ENCODE measurements at regions not wholly inside any gene's neighbourhood (a gene's known extent, or its start where the extent isn't known, plus 50 kb on each side); places are given as distances from the start of the nearest gene placed in this dataset.
"Not testable (repeated sequence)": the region's sequence is repeated elsewhere in the genome, so short reads cannot be mapped to it uniquely, and the experiment has no call there.

DNA sequence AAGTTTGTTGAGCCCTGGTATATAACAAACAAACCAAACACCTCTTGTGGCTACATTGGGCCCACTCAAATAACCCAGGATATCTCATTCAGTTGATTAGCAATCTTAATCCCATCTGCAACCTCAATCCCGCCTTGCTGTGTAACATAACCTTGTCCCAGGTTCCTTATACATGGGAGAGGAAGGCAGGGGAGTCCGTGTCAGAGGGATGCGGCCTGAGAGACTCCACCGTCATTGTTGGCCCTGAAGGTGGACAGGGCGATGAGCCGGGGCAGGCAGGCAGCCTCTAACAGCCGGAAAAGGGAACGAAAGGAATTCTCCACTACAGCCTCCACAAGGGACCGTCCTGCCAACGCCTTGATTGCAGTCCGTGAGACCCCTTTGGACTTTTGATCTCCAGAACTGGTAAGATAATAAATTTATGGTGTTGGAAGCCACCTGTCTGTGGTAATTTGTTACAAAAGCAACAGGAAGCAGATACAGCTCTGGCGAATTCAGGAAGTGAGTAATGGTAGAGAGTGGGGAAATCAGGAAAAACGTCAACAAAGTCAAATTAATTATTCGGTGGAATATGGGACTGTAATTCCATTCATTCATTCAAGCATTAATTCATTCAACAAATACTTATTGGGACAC is 124.5 kb upstream of the SALL4 start:
- intact Hi-C loops (cut with micrococcal nuclease): no loop called here

DNA sequence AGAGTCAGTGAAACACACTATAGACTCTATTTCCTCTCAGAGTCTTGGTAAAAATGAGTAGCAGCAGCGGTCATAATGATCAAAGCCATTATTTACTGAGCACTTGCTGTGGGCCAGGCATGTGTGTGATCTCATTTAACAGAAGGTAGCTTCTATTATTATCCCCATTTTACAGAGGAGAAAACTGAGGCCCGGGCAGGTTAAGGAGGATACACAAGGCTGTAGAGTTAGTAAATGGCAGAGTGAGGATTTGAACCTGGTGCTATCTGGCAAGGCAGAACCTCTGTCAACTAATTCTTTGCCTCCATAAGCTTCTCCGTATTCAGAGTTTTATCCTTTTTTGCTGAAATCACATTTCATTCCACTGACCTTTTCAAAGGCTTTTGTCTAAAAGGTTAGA is 122.2 kb upstream of the SALL4 start:
- intact Hi-C loops (cut with micrococcal nuclease): no loop called here

DNA sequence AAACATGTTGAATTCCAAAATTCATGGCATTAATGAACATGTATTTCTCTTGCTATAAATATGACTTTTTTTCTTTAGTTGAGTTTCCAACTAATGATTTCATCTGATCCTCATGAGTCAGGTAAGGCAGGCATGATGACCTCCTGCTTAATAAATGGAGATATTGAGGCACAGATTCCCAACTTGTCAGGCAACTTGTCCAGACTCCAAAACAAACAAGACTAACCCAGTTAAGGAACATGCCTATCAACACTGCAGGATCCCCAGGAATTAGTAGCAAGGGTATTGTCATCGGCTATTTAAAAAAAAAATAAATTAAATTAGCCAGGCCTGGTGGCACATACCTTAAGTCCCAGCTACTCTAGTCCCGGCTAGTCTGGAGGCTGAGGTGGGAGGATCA is 121.3 kb upstream of the SALL4 start:
- intact Hi-C loops (cut with micrococcal nuclease): no loop called here

DNA sequence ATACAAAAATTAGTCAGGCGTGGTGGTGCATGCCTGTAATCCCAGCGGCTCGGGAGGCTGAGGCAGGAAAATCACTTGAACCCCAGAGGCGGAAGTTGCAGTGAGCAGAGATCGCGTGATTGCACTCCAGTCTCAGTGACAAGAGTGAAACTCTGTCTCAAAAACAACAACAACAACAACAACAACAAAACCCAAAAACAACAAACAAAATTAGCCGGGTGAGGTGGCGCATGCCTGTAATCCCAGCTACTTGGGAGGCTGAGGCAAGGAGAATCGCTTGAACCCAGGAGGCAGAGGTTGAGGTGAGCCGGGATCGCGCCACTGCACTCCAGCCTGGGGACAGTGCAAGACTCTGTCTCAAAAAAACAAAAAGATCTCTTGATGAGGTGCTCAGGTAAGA is 120.5 kb upstream of the SALL4 start:
- intact Hi-C loops (cut with micrococcal nuclease): not testable (repeated sequence)

DNA sequence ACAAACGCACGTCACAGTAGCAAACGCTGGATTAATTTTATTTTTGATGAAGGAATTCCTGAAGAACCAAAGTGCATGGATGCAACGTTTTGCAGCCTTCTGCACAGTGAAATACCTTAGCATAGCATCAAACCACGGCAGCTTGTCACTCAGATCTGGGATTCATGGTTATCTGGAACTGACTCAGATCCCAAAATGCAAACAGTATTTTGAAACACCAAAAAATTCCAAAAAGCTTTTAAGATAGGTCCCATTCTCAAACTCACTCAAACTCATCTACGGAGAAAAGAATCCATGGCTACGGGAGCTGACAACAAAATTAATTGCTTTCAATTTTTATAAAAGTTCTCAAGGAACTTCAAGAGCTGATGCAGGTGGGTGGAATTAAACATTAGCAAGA is 116.2 kb upstream of the SALL4 start:
- intact Hi-C loops (cut with micrococcal nuclease): no loop called here

DNA sequence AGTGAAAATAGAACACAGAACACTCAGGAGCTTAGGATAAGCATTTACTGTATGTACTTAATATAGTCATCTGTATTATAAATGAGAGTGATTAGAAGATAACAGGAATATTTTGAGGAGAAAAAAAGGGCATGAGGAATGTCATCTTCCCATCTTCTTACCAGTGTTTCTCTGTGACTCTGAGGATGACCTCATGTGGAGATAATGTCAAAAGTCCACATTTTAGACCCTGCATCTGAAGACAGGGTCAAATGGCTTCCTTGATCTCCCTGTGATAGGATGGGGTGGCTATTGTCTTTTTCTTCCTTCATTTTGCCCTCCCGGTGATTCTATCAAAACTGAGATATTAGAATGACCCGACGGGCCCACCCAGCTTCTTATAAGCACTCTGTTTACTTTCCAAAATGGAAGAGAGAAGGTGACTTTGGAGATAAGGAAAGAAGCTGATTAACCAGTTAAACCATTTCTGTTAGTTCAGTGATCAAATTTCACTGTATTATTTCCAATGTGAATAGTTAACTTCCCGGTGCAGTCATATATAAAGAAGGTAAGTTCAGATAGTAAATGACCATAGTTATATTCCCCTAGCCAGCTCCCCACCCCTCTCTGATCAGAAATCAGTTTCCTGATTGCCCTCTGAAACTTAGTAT is 115.7 kb upstream of the SALL4 start:
- intact Hi-C loops (cut with micrococcal nuclease): no loop called here

DNA sequence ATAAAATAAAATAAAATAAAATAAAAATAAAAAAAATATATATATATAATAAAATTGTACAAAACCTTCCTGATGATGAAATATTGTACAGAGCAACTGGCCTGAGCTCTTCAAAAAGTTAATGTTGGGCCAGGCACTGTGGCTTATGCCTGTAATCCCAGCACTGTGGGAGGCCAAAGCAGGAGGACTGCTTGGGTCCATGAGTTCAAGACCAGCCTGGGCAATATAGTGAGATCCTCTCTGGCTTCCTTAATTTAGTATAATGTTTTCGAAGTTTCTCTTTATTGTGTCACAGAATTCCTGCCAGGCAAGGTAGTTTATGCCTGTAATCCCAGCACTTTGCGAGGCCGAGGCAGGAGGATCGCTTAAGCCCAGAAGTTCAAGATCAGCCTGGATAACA is 113.9 kb upstream of the SALL4 start:
- intact Hi-C loops (cut with micrococcal nuclease): no loop called here

DNA sequence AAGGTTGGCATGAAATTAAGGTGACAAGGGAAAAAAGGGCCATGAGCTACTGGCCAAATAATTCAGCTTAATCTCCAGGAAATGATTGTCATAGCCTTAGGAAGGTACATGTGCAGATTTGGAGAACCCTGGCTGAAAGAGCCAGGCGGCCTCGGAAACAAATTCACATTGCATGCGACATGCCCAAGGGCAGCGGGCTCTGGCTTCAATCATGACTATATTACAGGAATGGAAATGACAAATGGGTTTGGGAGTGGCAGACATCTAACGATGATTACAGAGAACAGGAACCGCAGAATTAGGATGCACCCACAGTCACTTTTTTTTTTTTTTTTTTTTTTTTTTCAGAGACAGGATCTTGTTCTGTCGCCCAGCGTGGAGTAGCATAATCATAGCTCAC is 112.4 kb upstream of the SALL4 start:
- intact Hi-C loops (cut with micrococcal nuclease): no loop called here

DNA sequence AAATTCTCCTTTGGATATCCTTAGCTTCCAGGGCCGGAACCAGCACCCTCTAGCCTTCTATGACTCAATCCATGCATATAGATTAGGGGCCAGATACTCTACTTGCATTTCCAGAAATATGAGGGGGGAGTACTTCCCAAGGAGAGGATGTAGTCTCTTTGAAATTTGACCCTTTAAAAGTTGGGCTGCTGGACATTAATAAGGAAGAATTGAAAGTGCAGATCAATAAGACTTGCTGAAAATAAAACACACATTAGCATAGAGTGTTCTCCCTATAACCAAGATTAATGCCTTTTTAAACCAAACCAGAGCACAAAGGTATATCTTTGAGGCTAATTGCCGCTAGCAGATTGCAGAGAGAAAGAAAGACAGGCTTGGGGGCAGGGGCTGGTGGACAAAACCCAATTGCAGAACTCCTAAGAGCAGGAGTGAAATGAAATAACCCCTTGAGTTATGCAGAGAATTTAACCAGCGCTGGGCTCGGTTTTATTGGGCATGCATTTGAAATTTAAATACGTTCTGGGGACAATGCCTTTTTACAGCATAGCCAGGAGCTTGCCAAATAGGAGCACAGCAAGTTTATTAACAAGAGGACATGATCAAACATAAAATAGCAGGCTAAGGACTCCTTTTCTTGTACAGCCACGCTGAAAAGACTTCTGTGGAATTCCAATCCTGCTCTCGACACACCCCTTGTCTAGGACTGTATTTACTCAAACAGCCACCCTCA is 108.2 kb upstream of the SALL4 start:
- intact Hi-C loops (cut with micrococcal nuclease): no loop called here

DNA sequence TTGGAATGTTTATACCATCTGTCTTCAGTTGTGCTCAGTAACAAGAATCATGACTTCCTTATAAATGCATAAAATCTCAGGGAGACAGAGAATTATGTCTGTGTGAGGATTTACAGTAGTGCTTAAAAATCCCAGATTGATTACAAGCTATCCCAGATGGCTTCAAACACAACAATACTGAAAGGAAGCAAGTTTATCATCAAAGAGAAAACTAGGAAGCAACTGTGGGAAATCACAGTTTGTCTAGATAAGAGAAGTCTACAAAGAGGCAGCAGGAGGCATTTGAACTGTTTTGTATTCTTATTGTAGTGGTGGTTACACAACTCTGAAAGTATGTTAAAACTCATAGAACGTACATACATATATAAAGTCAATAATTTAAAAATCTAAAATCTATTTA is 104.4 kb upstream of the SALL4 start:
- intact Hi-C loops (cut with micrococcal nuclease): no loop called here

DNA sequence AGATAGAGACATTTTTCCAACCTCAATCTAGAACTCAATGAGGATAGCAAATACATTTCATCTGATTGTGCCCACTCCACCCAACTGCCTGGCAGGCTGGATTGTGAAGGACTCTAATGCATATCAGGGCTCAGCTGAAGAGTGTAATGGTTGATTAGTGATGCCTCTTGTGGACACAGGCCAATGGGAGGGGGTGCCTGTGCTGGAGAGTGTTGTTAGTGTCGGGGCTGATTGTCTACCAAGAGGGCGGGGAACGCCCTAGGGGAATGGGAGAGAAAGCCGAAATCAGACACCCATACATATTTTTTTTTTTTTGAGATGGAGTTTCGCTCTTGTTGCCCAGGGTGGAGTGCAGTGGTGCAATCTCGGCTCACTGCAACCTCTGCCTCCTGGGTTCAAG is 103.7 kb upstream of the SALL4 start:
- intact Hi-C loops (cut with micrococcal nuclease): no loop called here

DNA sequence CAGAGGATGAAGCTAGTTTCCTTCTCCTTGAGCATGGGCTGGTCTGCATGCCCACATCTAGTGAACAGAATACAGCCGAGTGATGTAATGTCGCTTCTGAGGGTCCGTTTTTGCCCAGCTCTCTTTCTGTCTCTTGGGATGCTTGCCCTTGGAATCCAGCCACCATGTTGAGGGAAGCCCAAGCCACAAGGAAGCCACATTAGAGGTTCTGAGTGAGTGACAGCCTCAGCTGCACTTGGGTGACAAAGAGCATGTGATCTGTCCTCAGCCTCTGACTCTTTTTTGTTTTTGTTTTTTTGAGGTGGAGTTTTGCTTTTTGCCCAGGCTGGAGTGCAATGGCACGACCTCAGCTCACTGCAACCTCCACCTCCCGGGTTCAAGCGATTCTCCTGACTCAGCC is 100.6 kb upstream of the SALL4 start:
- intact Hi-C loops (cut with micrococcal nuclease): no loop called here

DNA sequence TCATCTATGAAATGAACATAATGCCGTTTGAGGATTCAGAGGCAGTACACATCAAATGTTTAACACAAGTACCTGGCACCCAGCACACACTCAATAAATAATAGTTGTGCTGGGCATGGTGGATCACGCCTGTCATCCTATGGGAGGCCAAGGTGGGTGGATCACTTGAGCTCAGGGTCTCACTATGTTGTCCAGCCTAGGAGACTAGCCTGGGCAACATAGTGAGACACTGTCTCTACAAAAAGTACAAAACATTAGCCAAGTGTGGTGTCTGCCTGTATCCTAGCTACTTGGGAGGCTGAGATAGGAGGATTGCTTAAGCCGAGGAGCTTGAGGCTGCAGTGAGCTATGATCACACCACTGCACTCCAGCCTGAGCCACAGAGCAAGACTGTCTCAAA is 98.1 kb upstream of the SALL4 start:
- intact Hi-C loops (cut with micrococcal nuclease): no loop called here

DNA sequence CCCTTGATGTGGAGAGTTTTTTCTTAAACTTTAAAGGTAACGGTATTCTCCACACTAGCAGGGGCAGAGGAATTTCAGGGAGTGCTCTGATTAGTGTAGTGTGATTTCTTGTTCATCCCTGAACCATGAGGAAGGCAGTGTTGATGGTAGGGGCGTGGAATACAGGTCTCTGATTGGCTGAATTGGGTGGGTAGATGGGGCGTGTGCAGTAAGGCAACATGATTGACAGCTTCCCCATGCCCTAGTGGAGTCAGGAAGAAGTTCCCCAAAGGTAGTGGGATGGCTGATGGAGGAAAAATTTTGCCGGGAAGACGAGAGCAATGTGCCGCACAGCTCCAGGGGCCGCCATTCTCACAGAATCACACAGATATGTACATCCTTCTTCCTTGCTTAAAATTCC is 97.4 kb upstream of the SALL4 start:
- intact Hi-C loops (cut with micrococcal nuclease): no loop called here

DNA sequence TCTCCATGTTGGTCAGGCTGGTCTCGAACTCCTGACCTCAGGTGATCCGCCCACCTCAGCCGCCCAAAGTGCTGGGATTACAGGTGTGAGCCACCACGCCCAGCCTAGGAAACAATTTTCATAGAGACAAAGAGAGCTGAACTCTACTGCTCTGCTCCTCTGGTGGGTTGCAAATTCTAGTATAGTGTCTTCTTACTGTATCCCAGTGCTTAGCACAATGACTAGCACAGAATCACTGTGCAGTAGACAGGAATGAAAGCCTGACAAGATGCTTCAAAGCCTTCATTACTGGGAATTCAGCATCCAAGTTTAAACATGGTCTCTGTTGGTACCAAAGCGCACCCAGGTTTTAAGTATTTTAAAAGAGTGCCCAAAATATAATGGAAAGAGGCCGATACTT is 96.5 kb upstream of the SALL4 start:
- intact Hi-C loops (cut with micrococcal nuclease): no loop called here

DNA sequence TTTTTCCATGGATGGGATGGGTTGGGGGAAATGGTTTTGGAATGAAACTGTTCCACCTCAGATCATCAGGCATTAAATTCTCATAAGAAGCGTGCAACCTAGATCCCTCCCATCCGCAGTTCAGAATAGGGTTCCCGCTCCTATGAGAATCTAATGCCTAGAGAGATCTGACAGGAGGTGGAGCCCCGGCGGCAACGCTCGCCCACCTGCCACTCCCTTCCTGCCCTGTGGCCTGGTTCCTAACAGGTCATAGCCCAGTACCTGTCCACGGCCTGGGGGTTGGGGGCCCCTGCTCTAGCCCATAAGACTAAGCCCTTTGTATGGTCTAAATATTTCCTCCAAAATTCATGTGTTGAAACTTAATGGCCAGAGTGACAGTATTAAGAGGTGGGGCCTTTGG is 92.3 kb upstream of the SALL4 start:
- intact Hi-C loops (cut with micrococcal nuclease): no loop called here

DNA sequence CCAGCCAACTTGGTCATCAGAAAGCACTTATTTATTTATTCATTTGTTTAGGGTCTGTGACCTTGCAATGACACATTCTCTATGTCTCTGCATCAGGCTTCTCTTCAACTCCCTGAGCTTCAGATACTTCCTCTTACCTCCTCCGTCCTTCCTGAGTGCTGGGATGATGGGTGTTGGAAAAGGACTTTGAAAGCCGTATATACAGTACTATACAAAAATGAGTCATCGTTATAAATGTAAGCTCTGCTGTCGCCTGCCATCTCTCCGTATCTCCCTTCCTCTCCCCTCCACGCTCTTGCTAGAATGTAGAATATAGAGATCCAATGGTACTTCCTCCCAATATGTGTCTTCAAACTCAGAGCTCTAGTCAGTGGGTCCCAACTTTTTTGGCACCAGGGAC is 91.9 kb upstream of the SALL4 start:
- intact Hi-C loops (cut with micrococcal nuclease): no loop called here

DNA sequence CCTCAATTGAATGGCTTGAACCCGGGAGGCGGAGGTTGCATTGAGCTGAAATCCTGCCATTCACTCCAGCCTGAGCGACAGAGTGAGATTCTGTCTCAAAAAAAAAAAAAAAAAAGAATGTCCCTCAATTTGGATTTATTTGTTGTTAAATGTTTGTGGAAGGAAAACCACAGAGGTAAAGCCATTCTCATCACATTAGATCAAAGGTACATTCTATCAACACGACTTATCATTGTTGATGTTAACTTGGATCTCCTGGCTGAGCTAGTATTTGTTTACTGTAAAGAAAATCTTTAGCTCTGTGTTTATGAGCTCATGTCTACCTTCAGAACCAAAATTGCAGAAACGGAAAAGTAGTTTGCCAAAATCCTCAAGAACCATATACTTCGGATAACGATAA is 91.4 kb upstream of the SALL4 start:
- intact Hi-C loops (cut with micrococcal nuclease): no loop called here

DNA sequence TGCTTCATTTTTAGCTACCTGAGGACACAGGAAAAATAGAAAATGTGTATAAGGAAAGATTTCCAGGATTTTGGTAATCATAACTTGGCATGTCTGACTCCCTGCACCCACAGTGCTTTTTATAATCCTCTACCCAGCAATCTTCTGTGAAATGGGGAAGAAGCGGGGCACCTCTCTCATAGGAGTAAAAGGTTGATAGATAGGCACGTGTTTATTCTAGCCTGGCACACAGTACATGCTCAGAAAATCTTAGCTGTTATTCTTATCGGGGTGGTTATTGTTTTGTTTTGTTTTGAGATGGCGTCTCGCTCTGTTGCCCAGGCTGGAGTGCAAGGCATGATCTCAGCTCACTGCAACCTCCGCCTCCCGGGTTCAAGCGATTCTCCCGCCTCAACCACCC is 87.7 kb upstream of the SALL4 start:
- intact Hi-C loops (cut with micrococcal nuclease): no loop called here

DNA sequence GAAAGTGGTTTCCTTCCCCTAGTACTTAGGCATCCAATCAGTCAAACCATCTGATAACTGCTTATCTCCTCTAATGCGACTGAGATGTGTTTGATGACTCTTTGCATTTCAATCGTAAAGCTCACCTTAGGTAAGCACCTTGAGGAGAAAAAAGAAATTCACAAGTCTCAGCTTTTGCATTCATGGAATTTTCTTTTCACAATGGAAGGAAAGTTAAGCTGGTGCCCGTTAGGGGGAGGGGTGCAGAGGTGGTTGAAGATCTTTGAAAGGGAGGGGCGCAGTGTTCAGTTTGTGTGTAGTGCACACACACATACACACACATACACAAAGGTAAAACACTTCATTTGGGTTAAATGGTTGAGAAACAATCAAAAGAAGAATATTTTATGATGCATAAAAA is 87.1 kb upstream of the SALL4 start:
- intact Hi-C loops (cut with micrococcal nuclease): no loop called here

DNA sequence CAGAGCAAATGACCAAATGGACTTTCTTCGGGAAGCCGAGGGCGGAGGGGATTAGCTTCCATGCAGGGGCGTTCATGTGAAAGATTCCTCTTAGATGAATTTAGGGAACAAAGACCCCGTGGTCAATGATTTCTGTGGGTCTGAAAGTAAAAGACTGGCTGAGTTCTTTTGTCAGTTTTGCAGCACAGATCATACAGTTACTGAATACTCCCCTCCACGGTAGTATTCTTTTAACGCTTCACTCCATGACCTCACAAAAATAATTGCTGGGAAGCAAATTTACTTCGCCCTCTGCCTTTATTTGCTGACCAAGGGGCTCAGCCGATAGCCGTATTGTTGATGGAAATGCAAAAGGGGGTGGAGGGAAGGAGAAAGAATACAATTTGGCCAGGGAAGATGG is 86.0 kb upstream of the SALL4 start:
- intact Hi-C loops (cut with micrococcal nuclease): no loop called here

DNA sequence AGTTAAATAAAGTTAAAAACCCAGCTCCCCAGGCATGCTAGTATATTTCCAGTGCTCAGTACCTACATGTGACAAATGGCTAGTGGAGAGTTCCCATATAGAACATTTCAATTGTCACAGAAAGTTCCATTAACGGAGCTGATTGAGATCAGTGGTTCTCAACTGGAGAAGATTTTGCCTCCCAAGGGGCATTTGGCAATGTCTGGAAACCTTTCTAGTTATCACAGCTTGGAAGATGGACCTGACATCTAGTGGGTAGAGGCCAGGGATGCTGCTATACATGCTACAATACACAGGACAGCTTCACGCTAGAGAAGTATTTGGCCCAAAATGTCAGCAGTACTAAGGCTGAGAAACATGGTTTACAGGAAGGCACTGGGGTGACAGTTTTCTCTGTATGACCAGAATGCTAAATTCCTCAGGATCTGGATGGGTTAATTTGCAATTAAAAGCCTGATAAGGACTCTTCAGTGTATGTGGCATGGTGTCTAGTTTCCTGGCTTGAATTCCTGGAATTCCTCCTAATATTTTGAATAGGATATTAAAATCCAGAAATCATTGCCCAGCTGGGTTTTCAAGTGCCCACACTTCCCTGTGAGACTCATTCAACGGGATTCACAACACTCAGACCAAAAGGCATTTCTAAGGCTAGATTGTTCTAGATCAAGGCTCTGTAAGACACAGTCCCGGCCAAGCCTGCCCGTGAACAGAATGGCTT is 84.7 kb upstream of the SALL4 start:
- intact Hi-C loops (cut with micrococcal nuclease): no loop called here
